Endothelial cell of umbilical vein (primary cell): ENCODE measurements at regions not wholly inside any gene's neighbourhood (a gene's known extent, or its start where the extent isn't known, plus 50 kb on each side); places are given as distances from the start of the nearest gene placed in this dataset.

Experiments
- CTCF ChIP-seq, 2 donors: IDR thresholded peaks; 1 replicate in 1 of 2; 2 replicates in 1 of 2; pipeline ENCODE4 v1.5.1; 2011; ENCODE audit warnings: low read length in 2 of 2, mild to moderate bottlenecking in 2 of 2, moderate library complexity in 2 of 2, control low read depth in 1 of 2, inconsistent platforms in 1 of 2, low read depth in 1 of 2; ENCODE audit not compliant: insufficient read depth in 1 of 2; ENCODE audit errors: extremely low read depth in 1 of 2
- EZH2 ChIP-seq: IDR thresholded peaks from 2 replicates; pipeline ENCODE4 v1.6.1; 2012; ENCODE audit warnings: borderline replicate concordance, low read depth, mild to moderate bottlenecking, moderate library complexity, low read length, inconsistent platforms; ENCODE audit not compliant: severe bottlenecking
- MYC ChIP-seq: IDR thresholded peaks from one replicate; pipeline ENCODE4 v1.6.1; 2011; ENCODE audit warnings: mild to moderate bottlenecking, low read depth, low read length
- POLR2A ChIP-seq: IDR thresholded peaks from 2 replicates; pipeline ENCODE4 v1.6.1; 2012; ENCODE audit warnings: low read depth, mild to moderate bottlenecking, control low read depth, low read length
- POLR2AphosphoS5 ChIP-seq: IDR thresholded peaks from 2 replicates; pipeline ENCODE4 v1.6.1; 2012; ENCODE audit warnings: low read depth, mild to moderate bottlenecking, control low read depth, low read length, moderate library complexity; ENCODE audit not compliant: insufficient read depth

- TF ChIP-seq CTCF (IDR thresholded peaks at IDR 0.05; ENCODE audit: extremely low read depth in 1 of 2, insufficient read depth in 1 of 2, low read depth in 1 of 2, low read length in 2 of 2) (no peak), EZH2 (no peak), POLR2A (no peak), MYC (no peak), POLR2AphosphoS5 (no peak)
Observed at GRCh38 chr2:225989809-225990208, 590.3 kb downstream of the NYAP2 start.
